ENCODE measurements at regions not wholly inside any gene's neighbourhood (a gene's known extent, or its start where the extent isn't known, plus 50 kb on each side); places are given as distances from the start of the nearest gene placed in this dataset.

GRCh38 chr4:159447296-159447695 is 344.4 kb downstream of the RAPGEF2 start:
- Histone ChIP-seq H3K9ac (ENCODE audit: low read length) (no peak overlapping the region), H3K14ac (ENCODE audit: low read length) (no peak overlapping the region), H3K18ac (ENCODE audit: low read length) (no peak overlapping the region), H3K23ac (ENCODE audit: low read length) (no peak overlapping the region), H3K4me3 (ENCODE audit: low read depth, low read length) (no peak overlapping the region), H3K4me1 (ENCODE audit: control insufficient read depth in 1 of 2, insufficient read depth in 2 of 2, low read length in 2 of 2) (no peaks in the 10 kb centered on the region), H3K27ac (ENCODE audit: low read depth, low read length) (no peak overlapping the region), H4K12ac (ENCODE audit: low read depth, low read length) (no peak overlapping the region), H2BK120ac (ENCODE audit: insufficient read depth, low read length, poor library complexity) (no peak overlapping the region), H2AFZ (ENCODE audit: insufficient read depth, low read length, poor library complexity) (no peak overlapping the region), H2BK12ac (ENCODE audit: low read length) (no peak overlapping the region), H3K4ac (ENCODE audit: low read depth, low read length) (no peak overlapping the region), H4K8ac (ENCODE audit: low read depth, low read length) (no peak overlapping the region), H3K9me3 (ENCODE audit: insufficient read depth, low read depth, low read length) (no peaks in the 10 kb centered on the region), H3K79me1 (ENCODE audit: low read length) (no peaks in the 10 kb centered on the region), H3K36me3 (ENCODE audit: control insufficient read depth in 1 of 2, insufficient read depth in 2 of 2, low read length in 2 of 2) (no peaks in the 10 kb centered on the region), H2AK5ac (ENCODE audit: low read length) (no peak overlapping the region), H2BK5ac (ENCODE audit: low read depth, low read length, poor library complexity) (no peak overlapping the region), H3K27me3 (ENCODE audit: insufficient read depth, low read length) (peaks cover 2% of the 10 kb centered on the region), H4K91ac (ENCODE audit: low read depth, low read length) (no peak overlapping the region), H3K79me2 (ENCODE audit: control insufficient read depth, insufficient read depth, low read length, poor library complexity) (no peaks in the 10 kb centered on the region), H3K4me2 (ENCODE audit: low read length) (no peak overlapping the region)
- DNase-seq: no peak
- no CpG with 5 or more reads among the region's 4 CpGs for WGBS (ENCODE audit: extremely low coverage, insufficient coverage, insufficient read length)

GRCh38 chr4:159451006-159451405 is 348.1 kb downstream of the RAPGEF2 start:
- Histone ChIP-seq H3K27me3 (ENCODE audit: insufficient read depth, low read length) (no peaks in the 10 kb centered on the region), H3K23ac (ENCODE audit: low read length) (no peak overlapping the region), H3K27ac (ENCODE audit: low read depth, low read length) (no peak overlapping the region), H3K79me2 (ENCODE audit: control insufficient read depth, insufficient read depth, low read length, poor library complexity) (no peaks in the 10 kb centered on the region), H3K18ac (ENCODE audit: low read length) (no peak overlapping the region), H2BK5ac (ENCODE audit: low read depth, low read length, poor library complexity) (no peak overlapping the region), H4K91ac (ENCODE audit: low read depth, low read length) (no peak overlapping the region), H3K4me1 (ENCODE audit: control insufficient read depth in 1 of 2, insufficient read depth in 2 of 2, low read length in 2 of 2) (no peaks in the 10 kb centered on the region), H3K4me2 (ENCODE audit: low read length) (no peak overlapping the region), H4K8ac (ENCODE audit: low read depth, low read length) (no peak overlapping the region), H2AK5ac (ENCODE audit: low read length) (no peak overlapping the region), H4K12ac (ENCODE audit: low read depth, low read length) (no peak overlapping the region), H2BK12ac (ENCODE audit: low read length) (no peak overlapping the region), H2BK120ac (ENCODE audit: insufficient read depth, low read length, poor library complexity) (no peak overlapping the region), H3K36me3 (ENCODE audit: control insufficient read depth in 1 of 2, insufficient read depth in 2 of 2, low read length in 2 of 2) (no peaks in the 10 kb centered on the region), H3K4me3 (ENCODE audit: low read depth, low read length) (no peak overlapping the region), H3K9me3 (ENCODE audit: insufficient read depth, low read depth, low read length) (no peaks in the 10 kb centered on the region), H3K4ac (ENCODE audit: low read depth, low read length) (no peak overlapping the region), H3K9ac (ENCODE audit: low read length) (no peak overlapping the region), H3K14ac (ENCODE audit: low read length) (no peak overlapping the region), H3K79me1 (ENCODE audit: low read length) (no peaks in the 10 kb centered on the region), H2AFZ (ENCODE audit: insufficient read depth, low read length, poor library complexity) (no peak overlapping the region)
- no CpG with 5 or more reads among the region's 2 CpGs for WGBS (ENCODE audit: extremely low coverage, insufficient coverage, insufficient read length)
- DNase-seq: no peak

GRCh38 chr4:159455675-159456237 is 352.9 kb downstream of the RAPGEF2 start:
- no peaks in the 10 kb centered on the region for H3K79me2 ChIP-seq (ENCODE audit: control insufficient read depth, insufficient read depth, low read length, poor library complexity)
- no peaks in the 10 kb centered on the region for H3K36me3 ChIP-seq (ENCODE audit: control insufficient read depth in 1 of 2, insufficient read depth in 2 of 2, low read length in 2 of 2)
- no peak overlapping the region for H2AK5ac ChIP-seq (ENCODE audit: low read length)
- no CpG with 5 or more reads among the region's 3 CpGs for WGBS (ENCODE audit: extremely low coverage, insufficient coverage, insufficient read length)
- no peak overlapping the region for H4K12ac ChIP-seq (ENCODE audit: low read depth, low read length)
- no peaks in the 10 kb centered on the region for H3K9me3 ChIP-seq (ENCODE audit: insufficient read depth, low read depth, low read length)
- no peak overlapping the region for H2BK12ac ChIP-seq (ENCODE audit: low read length)
- no peaks in the 10 kb centered on the region for H3K27me3 ChIP-seq (ENCODE audit: insufficient read depth, low read length)
- H3K14ac ChIP-seq (ENCODE audit: low read length): no peak overlapping the region
- no peak overlapping the region for H3K4me3 ChIP-seq (ENCODE audit: low read depth, low read length)
- peak; percentile 22 to 51 for DNase-seq
- H4K91ac ChIP-seq (ENCODE audit: low read depth, low read length): no peak overlapping the region
- no peak overlapping the region for H2BK120ac ChIP-seq (ENCODE audit: insufficient read depth, low read length, poor library complexity)
- H3K4me2 ChIP-seq (ENCODE audit: low read length): no peak overlapping the region
- no peaks in the 10 kb centered on the region for H3K79me1 ChIP-seq (ENCODE audit: low read length)
- H3K4me1 ChIP-seq (ENCODE audit: control insufficient read depth in 1 of 2, insufficient read depth in 2 of 2, low read length in 2 of 2): no peaks in the 10 kb centered on the region
- H3K4ac ChIP-seq (ENCODE audit: low read depth, low read length): no peak overlapping the region
- H3K9ac ChIP-seq (ENCODE audit: low read length): no peak overlapping the region
- no peak overlapping the region for H3K18ac ChIP-seq (ENCODE audit: low read length)
- H3K27ac ChIP-seq (ENCODE audit: low read depth, low read length): no peak overlapping the region
- H4K8ac ChIP-seq (ENCODE audit: low read depth, low read length): no peak overlapping the region
- no peak overlapping the region for H3K23ac ChIP-seq (ENCODE audit: low read length)
- H2BK5ac ChIP-seq (ENCODE audit: low read depth, low read length, poor library complexity): no peak overlapping the region
- H2AFZ ChIP-seq (ENCODE audit: insufficient read depth, low read length, poor library complexity): no peak overlapping the region

GRCh38 chr4:159460371-159460770 is 357.5 kb downstream of the RAPGEF2 start:
- WGBS (ENCODE audit: extremely low coverage, insufficient coverage, insufficient read length): no CpG with 5 or more reads among the region's 1 CpG

More at GRCh38 chr4:159460371-159460770, 357.5 kb downstream of the RAPGEF2 start:
- H3K79me2 ChIP-seq (ENCODE audit: control insufficient read depth, insufficient read depth, low read length, poor library complexity): no peaks in the 10 kb centered on the region
- DNase-seq: no peak
- H3K79me1 ChIP-seq (ENCODE audit: low read length): no peaks in the 10 kb centered on the region
- no peak overlapping the region for H4K12ac ChIP-seq (ENCODE audit: low read depth, low read length)
- H3K4me1 ChIP-seq (ENCODE audit: control insufficient read depth in 1 of 2, insufficient read depth in 2 of 2, low read length in 2 of 2): no peaks in the 10 kb centered on the region
- no peak overlapping the region for H3K9ac ChIP-seq (ENCODE audit: low read length)
- H3K27me3 ChIP-seq (ENCODE audit: insufficient read depth, low read length): no peaks in the 10 kb centered on the region
- no peak overlapping the region for H2BK120ac ChIP-seq (ENCODE audit: insufficient read depth, low read length, poor library complexity)
- H4K91ac ChIP-seq (ENCODE audit: low read depth, low read length): no peak overlapping the region
- no peak overlapping the region for H2AK5ac ChIP-seq (ENCODE audit: low read length)
- no peak overlapping the region for H2BK5ac ChIP-seq (ENCODE audit: low read depth, low read length, poor library complexity)
- H3K23ac ChIP-seq (ENCODE audit: low read length): no peak overlapping the region
- no peak overlapping the region for H2BK12ac ChIP-seq (ENCODE audit: low read length)
- H3K4ac ChIP-seq (ENCODE audit: low read depth, low read length): no peak overlapping the region
- no peak overlapping the region for H3K4me3 ChIP-seq (ENCODE audit: low read depth, low read length)
- H4K8ac ChIP-seq (ENCODE audit: low read depth, low read length): no peak overlapping the region
- no peak overlapping the region for H3K4me2 ChIP-seq (ENCODE audit: low read length)
- H3K36me3 ChIP-seq (ENCODE audit: control insufficient read depth in 1 of 2, insufficient read depth in 2 of 2, low read length in 2 of 2): no peaks in the 10 kb centered on the region
- no peaks in the 10 kb centered on the region for H3K9me3 ChIP-seq (ENCODE audit: insufficient read depth, low read depth, low read length)
- no peak overlapping the region for H3K18ac ChIP-seq (ENCODE audit: low read length)
- H3K27ac ChIP-seq (ENCODE audit: low read depth, low read length): no peak overlapping the region
- H2AFZ ChIP-seq (ENCODE audit: insufficient read depth, low read length, poor library complexity): no peak overlapping the region
- no peak overlapping the region for H3K14ac ChIP-seq (ENCODE audit: low read length)
